NOMO-1 treated with dmso at 0.1 percent for 144 hours (cell line): ENCODE measurements at regions not wholly inside any gene's neighbourhood (a gene's known extent, or its start where the extent isn't known, plus 50 kb on each side); places are given as distances from the start of the nearest gene placed in this dataset.
"Not testable (repeated sequence)": the region's sequence is repeated elsewhere in the genome, so short reads cannot be mapped to it uniquely, and the experiment has no call there.

ENCODE experiments used
- DNase-seq: peaks from one replicate; lab custom pipeline; 2025; ENCODE audit not compliant: unreplicated experiment; lab: John Stamatoyannopoulos, UW

GRCh38 chr6:40705354-40705753 lies 118.2 kb upstream of the LRFN2 start:
- no peak for DNase-seq

GRCh38 chr6:40701352-40702007 lies 114.3 kb upstream of the LRFN2 start:
- no peak for DNase-seq

GRCh38 chr6:40700006-40700580 lies 112.9 kb upstream of the LRFN2 start:
- DNase-seq = no peak

- DNase-seq = no peak
Measured at GRCh38 chr6:40695750-40696415, 108.7 kb upstream of the LRFN2 start.

GRCh38 chr6:40695114-40695513 lies 108.0 kb upstream of the LRFN2 start:
- no peak for DNase-seq

- DNase-seq = no peak
Measured at GRCh38 chr6:40693768-40694167, 106.6 kb upstream of the LRFN2 start.

- no peak for DNase-seq
Measured at GRCh38 chr6:40692337-40692736, 105.2 kb upstream of the LRFN2 start.

- no peak for DNase-seq
Measured at GRCh38 chr6:40689185-40689584, 102.0 kb upstream of the LRFN2 start.

- DNase-seq = no peak
Measured at GRCh38 chr6:40688214-40688761, 101.1 kb upstream of the LRFN2 start.

- DNase-seq = no peak
Measured at GRCh38 chr6:40685862-40686261, 98.7 kb upstream of the LRFN2 start.

GRCh38 chr6:40681622-40682021 lies 94.5 kb upstream of the LRFN2 start:
- no peak for DNase-seq

- no peak for DNase-seq
Measured at GRCh38 chr6:40678941-40679340, 91.8 kb upstream of the LRFN2 start.

GRCh38 chr6:40674170-40674569 lies 87.0 kb upstream of the LRFN2 start:
- no peak for DNase-seq

GRCh38 chr6:40672087-40672486 lies 84.9 kb upstream of the LRFN2 start:
- DNase-seq = no peak

GRCh38 chr6:40671694-40672050 lies 84.5 kb upstream of the LRFN2 start:
- DNase-seq = no peak

GRCh38 chr6:40671001-40671693 lies 84.0 kb upstream of the LRFN2 start:
- no peak for DNase-seq

- DNase-seq = no peak
Measured at GRCh38 chr6:40669343-40669742, 82.2 kb upstream of the LRFN2 start.

GRCh38 chr6:40668203-40668602 lies 81.0 kb upstream of the LRFN2 start:
- DNase-seq = no peak

- DNase-seq = no peak
Measured at GRCh38 chr6:40666530-40666929, 79.4 kb upstream of the LRFN2 start.

- DNase-seq = no peak
Measured at GRCh38 chr6:40661726-40662125, 74.6 kb upstream of the LRFN2 start.

- DNase-seq = not testable (repeated sequence)
Measured at GRCh38 chr6:40656772-40657171, 69.6 kb upstream of the LRFN2 start.

GRCh38 chr6:40654828-40655227 lies 67.7 kb upstream of the LRFN2 start:
- no peak for DNase-seq
